HepG2 (cell line): ENCODE measurements at regions not wholly inside any gene's neighbourhood (a gene's known extent, or its start where the extent isn't known, plus 50 kb on each side); places are given as distances from the start of the nearest gene placed in this dataset.
"Not testable (repeated sequence)": the region's sequence is repeated elsewhere in the genome, so short reads cannot be mapped to it uniquely, and the experiment has no call there.

Experiments
- ATAC-seq: fragments of 200-7000 bp; cut with Tn5 transposase; 3 replicates; pipeline ENCODE4 v1.9.1; 2020; ENCODE audit warnings: mild to moderate bottlenecking, moderate library complexity
- BruUV-seq: library from RNA; stranded (reverse); fragments of 400-500 nt; replicated peaks from 2 replicates; lab custom pipeline; 2021; lab: Mats Ljungman, UMichigan
- CTCF ChIA-PET: fragments of 300-600 bp; formaldehyde crosslinking; extraction: SDS; loops from one replicate; lab custom pipeline; 2021; ENCODE audit warnings: low total read pairs, inconsistent platforms, low intra/inter-chr PET ratio; lab: Yijun Ruan, JAX
- POLR2A ChIA-PET: fragments of 350-600 bp; sonication (Branson Sonifier 250); formaldehyde crosslinking; loops from one replicate; lab custom pipeline; 2020; ENCODE audit warnings: antibody characterized with exemption, inconsistent platforms; lab: Yijun Ruan, JAX
- DNase-seq: peaks from one replicate; pipeline ENCODE4 v3.0.0-alpha.2; 2015; ENCODE audit warnings: low spot score
- FAIRE-seq: peaks from 3 replicates; lab custom pipeline; 2011; peaks lifted over from hg19 to GRCh38; lab: Jason Lieb, UNC
- H2AFZ ChIP-seq: one replicate; pipeline ENCODE4 v1.6.1; 2011; ENCODE audit warnings: low read length, inconsistent platforms
- H3K27ac ChIP-seq: fragments of 300-600 bp; 3 replicates; pipeline ENCODE4 v1.8.0; 2011; ENCODE audit warnings: mixed run types, mild to moderate bottlenecking, mixed read lengths, low read length, inconsistent platforms; ENCODE audit not compliant: insufficient read depth; ENCODE audit errors: extremely low read length
- H3K27me3 ChIP-seq, 2 experiments: fragments of 200-600 bp in 1 of 2; 2 replicates in 1 of 2; 3 replicates in 1 of 2; pipeline versions ENCODE4 v1.6.0 to v1.8.0; 2011; ENCODE audit warnings: low read length in 2 of 2, mild to moderate bottlenecking in 2 of 2, moderate library complexity in 2 of 2, inconsistent platforms in 1 of 2; ENCODE audit not compliant: insufficient read depth in 2 of 2, control insufficient read depth in 1 of 2
- H3K36me3 ChIP-seq, 2 experiments: fragments of 200-600 bp in 1 of 2; replicated peaks in 1 of 2; 2 replicates in 1 of 2; 3 replicates in 1 of 2; pipeline versions ENCODE4 v1.5.1 to v1.8.0; 2011; ENCODE audit warnings: low read length in 2 of 2, inconsistent platforms in 1 of 2; ENCODE audit not compliant: insufficient read depth in 2 of 2, control insufficient read depth in 1 of 2
- H3K4me1 ChIP-seq: 2 replicates; pipeline ENCODE4 v1.5.1; 2012; ENCODE audit warnings: low read length, inconsistent platforms; ENCODE audit not compliant: insufficient read depth
- H3K4me2 ChIP-seq: 2 replicates; pipeline ENCODE4 v1.6.0; 2011; ENCODE audit warnings: low read depth, low read length, inconsistent platforms
- H3K4me3 ChIP-seq, 3 experiments: fragments of 200-600 bp in 1 of 3; sonication (generic), shearing (Covaris generic) in 1 of 3; replicated peaks in 1 of 3; 2 replicates each; pipeline ENCODE4 v1.5.1; 2011 to 2016; ENCODE audit warnings: low read length in 3 of 3, inconsistent platforms in 2 of 3, low read depth in 2 of 3, mild to moderate bottlenecking in 2 of 3, control low read depth in 1 of 3, mixed read lengths in 1 of 3; ENCODE audit not compliant: insufficient read depth in 1 of 3
- H3K79me2 ChIP-seq: one replicate; pipeline ENCODE4 v1.6.1; 2011; ENCODE audit warnings: low read length, inconsistent platforms; ENCODE audit not compliant: insufficient read depth
- H3K9ac ChIP-seq: 2 replicates; pipeline ENCODE4 v1.6.0; 2011; ENCODE audit warnings: mild to moderate bottlenecking, low read depth, low read length, inconsistent platforms; ENCODE audit not compliant: insufficient read depth
- H3K9me3 ChIP-seq: 2 replicates; pipeline ENCODE4 v1.5.1; 2012; ENCODE audit warnings: mild to moderate bottlenecking, low read length
- H4K20me1 ChIP-seq: 2 replicates; pipeline ENCODE4 v1.6.0; 2011; ENCODE audit warnings: inconsistent platforms, mild to moderate bottlenecking, low read length, moderate library complexity; ENCODE audit not compliant: insufficient read depth
- FOXA3 ChIP-seq: IDR thresholded peaks from 2 replicates; pipeline ENCODE4 v1.6.1; 2016; ENCODE audit warnings: missing genetic modification reagents, missing compliant biosample characterization
- HNF4A ChIP-seq: sonication (generic); formaldehyde crosslinking; IDR thresholded peaks from 2 replicates; pipeline ENCODE4 v1.4.0; 2020; ENCODE audit warnings: missing genetic modification reagents
- POGZ ChIP-seq: sonication (generic); formaldehyde crosslinking; IDR thresholded peaks from 2 replicates; pipeline ENCODE4 v1.4.0; 2020; ENCODE audit warnings: mild to moderate bottlenecking, missing genetic modification reagents
- ZNF44 ChIP-seq: sonication (generic); formaldehyde crosslinking; IDR thresholded peaks from 2 replicates; pipeline ENCODE4 v1.5.1; 2020; ENCODE audit warnings: mild to moderate bottlenecking, missing genetic modification reagents
- ZNF570 ChIP-seq: sonication (generic); formaldehyde crosslinking; IDR thresholded peaks from 2 replicates; pipeline ENCODE4 v1.4.0; 2020; ENCODE audit warnings: mild to moderate bottlenecking, missing genetic modification reagents, borderline replicate concordance
- ZSCAN21 ChIP-seq: sonication (generic); formaldehyde crosslinking; IDR thresholded peaks from 2 replicates; pipeline ENCODE4 v1.8.0; 2022; ENCODE audit warnings: mild to moderate bottlenecking, missing genetic modification reagents, moderate library complexity, borderline replicate concordance
- WGBS: methylation state at CpG from one replicate; pipeline ENCODE4 v1.1.6; 2017; ENCODE audit warnings: low lambda C conversion rate; 5-methylcytosine and 5-hydroxymethylcytosine counted together
- in situ Hi-C: cut with HindIII; loops from 2 replicates; pipeline ENCODE4 v1.10.0; 2017; ENCODE audit warnings: low pct_unique_long_range_greater_than_20kb; ENCODE audit not compliant: extremely low pct_ligation_motif_present
- intact Hi-C: fragments of 100-400 bp; cut with micrococcal nuclease; formaldehyde crosslinking; loops from one replicate; pipeline ENCODE4 v1.10.0; 2022; ENCODE audit not compliant: unreplicated experiment

- Histone ChIP-seq H4K20me1 (no peaks in the 10 kb centered on the region), H3K4me3 (no peak overlapping the region), H3K9ac (no peak overlapping the region), H3K4me2 (no peak overlapping the region), H3K27ac (no peak overlapping the region), H3K27me3 (no peaks in the 10 kb centered on the region), H2AFZ (no peak overlapping the region), H3K36me3 (no peaks in the 10 kb centered on the region), H3K4me1 (no peaks in the 10 kb centered on the region), H3K79me2 (no peaks in the 10 kb centered on the region), H3K9me3 (no peaks in the 10 kb centered on the region)
- 48% methylated on average over 4 of the region's 4 CpGs for WGBS
- BruUV-seq, result no TSS peak
- CTCF ChIA-PET, result no interaction called here
- intact Hi-C loops, result no loop called here
- POLR2A ChIA-PET, result no interaction called here
- no peak for DNase-seq
- no peak for TF ChIP-seq FOXA3 (CRISPR knock-in tag)
- no peak for TF ChIP-seq ZNF570 (CRISPR knock-in tag)
- no peak for TF ChIP-seq ZSCAN21 (CRISPR knock-in tag)
- TF ChIP-seq HNF4A, result no peak
- TF ChIP-seq POGZ (CRISPR knock-in tag), result no peak
- no peak for TF ChIP-seq ZNF44 (CRISPR knock-in tag)
- ATAC-seq, result no peak
- in situ Hi-C loops, result no loop called here
- no peak for FAIRE-seq
Measured at GRCh38 chr2:190149200-190149599, 86.7 kb upstream of the MSTN start.

GRCh38 chr2:190146109-190146508, 83.6 kb upstream of the MSTN start:
- in situ Hi-C loops, H3K27ac ChIP-seq, FAIRE-seq, CTCF ChIA-PET, H3K4me2 ChIP-seq, H3K9ac ChIP-seq, H3K4me3 ChIP-seq, H3K27me3 ChIP-seq, POLR2A ChIA-PET, intact Hi-C loops, H3K79me2 ChIP-seq, H2AFZ ChIP-seq, H3K36me3 ChIP-seq, H4K20me1 ChIP-seq, H3K9me3 ChIP-seq, BruUV-seq, DNase-seq, H3K4me1 ChIP-seq, ATAC-seq: not testable (repeated sequence)
- 37% methylated on average over 5 of the region's 5 CpGs for WGBS
